ENCODE measurements at regions not wholly inside any gene's neighbourhood (a gene's known extent, or its start where the extent isn't known, plus 50 kb on each side); places are given as distances from the start of the nearest gene placed in this dataset.

DNA sequence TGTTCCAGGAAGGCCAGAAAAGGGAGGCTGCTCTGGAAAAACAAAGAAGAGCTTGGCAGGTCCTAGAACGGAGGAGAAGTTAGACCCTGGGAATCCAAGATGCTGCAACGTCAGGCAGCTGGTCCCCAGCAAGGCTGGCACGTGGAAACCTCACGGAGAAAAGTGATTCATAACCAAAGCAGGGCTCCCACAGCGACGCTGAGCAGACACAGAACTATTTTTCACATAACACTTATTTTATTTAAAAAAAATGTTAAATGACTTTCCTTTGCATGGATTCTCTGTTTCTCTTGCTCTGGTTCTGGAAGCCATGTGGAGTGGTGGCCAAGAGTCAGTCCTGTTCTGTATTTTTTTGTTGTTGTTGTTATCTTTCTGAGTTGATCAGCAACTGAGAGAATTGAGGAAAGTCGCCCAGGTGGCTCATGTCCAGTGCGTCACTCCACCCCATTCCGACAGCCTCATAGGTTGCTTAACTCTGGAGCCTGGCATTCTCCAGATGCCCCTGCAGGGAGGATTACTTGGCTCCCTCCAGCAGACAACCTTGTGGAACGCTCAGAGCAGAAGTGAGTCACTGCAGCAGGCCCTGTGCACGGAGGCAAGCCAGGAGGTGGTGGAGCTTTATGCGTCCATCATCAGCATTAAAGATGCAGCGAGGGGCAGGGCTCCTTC, 229.9 kb upstream of the HDAC4 start:
- no peak for DNase-seq (ENCODE audit: low read depth in 2 of 2)

DNA sequence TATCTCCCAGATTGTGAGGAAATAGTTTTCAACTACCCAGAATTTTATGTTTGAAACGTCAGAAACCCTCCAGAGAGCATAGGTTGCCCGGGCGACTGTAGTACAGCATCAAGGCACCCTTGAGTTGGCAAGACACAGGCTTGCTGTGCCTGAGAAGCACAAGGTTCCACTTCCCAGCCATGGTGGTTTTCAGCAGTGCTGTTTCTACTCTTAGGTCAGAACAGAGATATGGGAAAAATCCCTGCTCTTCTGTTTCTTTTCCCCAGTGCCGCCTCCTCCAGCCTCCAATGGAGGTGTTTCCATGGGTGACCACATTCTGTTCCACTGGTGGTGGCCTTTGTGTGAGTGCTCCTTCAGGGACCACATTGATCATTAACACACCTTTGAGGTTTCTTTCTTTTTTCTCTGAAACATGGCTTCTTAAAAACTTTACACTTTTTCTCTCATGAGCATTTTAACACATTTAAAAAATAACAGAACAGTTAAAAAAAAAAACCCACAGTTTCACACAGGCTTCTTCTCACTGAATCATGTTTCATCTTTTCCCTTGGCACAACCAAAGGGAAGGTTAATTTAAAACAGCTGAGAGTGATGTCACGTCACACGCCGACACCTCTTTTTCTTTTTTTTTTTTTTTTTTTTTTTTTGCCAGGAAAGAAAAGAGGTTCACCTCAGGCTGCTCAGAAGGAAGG, 229.3 kb upstream of the HDAC4 start:
- DNase-seq (ENCODE audit: low read depth in 2 of 2): no peak

DNA sequence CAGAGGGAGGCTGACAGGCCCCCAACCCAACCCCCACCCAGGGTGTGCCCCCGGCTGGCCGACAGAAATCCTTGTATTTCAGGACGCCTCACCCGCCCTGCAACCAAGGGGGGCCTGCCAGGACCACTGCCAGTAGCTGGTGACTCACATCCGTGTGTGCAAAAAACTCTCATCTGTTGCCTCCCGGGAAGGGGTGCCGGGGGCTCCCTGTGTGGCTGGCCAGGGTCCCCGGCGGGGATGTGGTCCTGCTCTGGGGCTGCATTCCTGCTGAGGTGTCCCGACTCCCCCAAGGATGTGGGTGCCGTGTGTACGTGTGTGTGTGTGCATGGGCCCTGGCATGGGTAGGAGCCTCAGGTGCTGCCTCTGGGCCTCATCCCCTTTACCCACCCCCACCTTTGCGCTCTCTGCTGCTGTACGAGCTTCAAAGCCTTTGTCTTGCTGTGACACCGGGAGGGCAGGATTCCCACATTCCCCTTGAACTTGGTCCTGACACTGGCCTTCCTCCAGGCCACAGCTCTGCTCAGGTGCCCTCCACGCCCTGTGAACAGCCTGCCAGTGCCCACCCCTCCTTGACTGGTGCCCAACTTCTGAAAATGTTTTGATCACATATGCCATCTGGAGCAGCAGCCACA, 226.3 kb upstream of the HDAC4 start:
- DNase-seq (ENCODE audit: low read depth in 2 of 2): no peak

GRCh38 chr2:239625971-239626734, 225.3 kb upstream of the HDAC4 start:
- no peak for DNase-seq (ENCODE audit: low read depth in 2 of 2)

- no peak for DNase-seq (ENCODE audit: low read depth in 2 of 2)
These were observed 224.5 kb upstream of the HDAC4 start for GRCh38 chr2:239625156-239625845.

- DNase-seq (ENCODE audit: low read depth in 2 of 2): no peak
These were observed 220.8 kb upstream of the HDAC4 start for GRCh38 chr2:239621611-239622010.

DNA sequence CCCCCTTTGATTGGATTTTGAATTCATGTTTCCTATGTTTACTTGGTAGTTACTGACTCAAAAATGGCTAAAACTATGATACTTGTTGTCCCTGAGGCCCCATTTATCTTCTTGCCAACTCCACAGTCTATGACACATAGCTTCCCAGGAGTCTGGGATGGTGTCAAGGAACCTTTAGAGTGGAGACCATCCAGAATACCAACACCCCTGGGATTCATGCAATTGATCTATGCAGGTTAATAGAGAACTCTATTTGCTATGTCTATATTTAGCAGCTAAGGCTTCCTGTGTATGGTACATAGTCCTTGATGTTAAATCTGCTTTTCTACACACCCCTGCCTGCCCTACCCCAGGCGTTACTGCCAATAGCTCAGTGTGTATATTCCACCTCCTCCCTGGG, 218.5 kb upstream of the HDAC4 start:
- DNase-seq (ENCODE audit: low read depth in 2 of 2): no peak

- no peak for DNase-seq (ENCODE audit: low read depth in 2 of 2)
These were observed 215.9 kb upstream of the HDAC4 start for GRCh38 chr2:239616729-239617128.

GRCh38 chr2:239612133-239612532, 211.3 kb upstream of the HDAC4 start:
- no peak for DNase-seq (ENCODE audit: low read depth in 2 of 2)

GRCh38 chr2:239611222-239611795, 210.5 kb upstream of the HDAC4 start:
- DNase-seq (ENCODE audit: low read depth in 2 of 2): no peak

- no peak for DNase-seq (ENCODE audit: low read depth in 2 of 2)
These were observed 209.8 kb upstream of the HDAC4 start for GRCh38 chr2:239610457-239611221.

DNA sequence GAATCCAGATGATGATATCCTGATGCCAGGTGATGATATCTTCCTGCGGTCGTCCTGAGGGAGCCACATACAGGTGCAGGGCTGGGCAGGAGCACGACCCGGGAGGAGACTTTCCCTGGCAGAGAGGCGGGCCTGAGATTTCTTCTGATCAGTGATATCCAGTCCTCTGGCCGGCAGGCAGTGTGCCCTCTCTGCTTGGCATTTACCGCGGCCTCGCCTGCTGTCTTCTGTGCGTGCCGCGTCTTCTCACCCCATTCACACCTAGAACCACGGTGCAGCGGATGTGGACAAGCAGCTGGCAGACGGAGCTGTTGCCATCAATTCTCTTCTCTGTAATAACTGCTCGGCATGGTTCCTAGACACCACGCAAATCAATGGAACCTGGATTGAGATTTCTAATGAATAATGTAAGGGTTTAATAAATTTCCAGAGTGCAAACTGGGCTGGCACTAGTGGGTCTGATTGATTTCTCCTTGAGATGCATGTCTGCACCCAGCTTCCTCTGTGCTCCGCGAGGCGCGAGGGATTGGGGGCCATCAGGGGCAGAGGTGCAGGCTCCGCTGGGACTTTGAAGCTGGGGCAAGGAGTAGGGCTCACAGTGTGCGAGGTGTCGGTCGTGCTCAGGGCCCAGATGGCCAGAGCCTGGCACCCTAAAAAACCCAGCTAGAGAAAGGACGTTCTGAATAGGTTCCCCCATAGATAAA, 208.9 kb upstream of the HDAC4 start:
- no peak for DNase-seq (ENCODE audit: low read depth in 2 of 2)

DNA sequence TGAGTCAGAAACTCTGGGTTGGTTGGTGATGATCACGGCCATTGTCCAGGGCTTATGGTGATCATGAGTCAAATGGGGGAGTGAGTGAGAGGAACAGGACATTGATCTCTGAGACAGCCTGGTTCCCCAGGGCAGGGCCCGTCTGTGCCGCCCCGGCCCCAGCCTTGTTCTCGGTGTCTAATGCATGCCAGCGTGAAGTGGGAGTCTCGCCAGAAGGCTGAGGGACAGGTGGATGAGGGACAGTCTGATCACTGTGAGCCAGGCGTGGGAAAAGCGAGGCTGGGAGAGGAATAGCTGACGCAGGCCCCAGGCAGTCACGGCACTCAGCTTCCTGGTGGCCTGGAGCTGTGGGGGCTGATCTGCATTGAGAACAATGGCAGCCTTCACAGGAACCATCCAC, 208.3 kb upstream of the HDAC4 start:
- DNase-seq (ENCODE audit: low read depth in 2 of 2): no peak

- no peak for DNase-seq (ENCODE audit: low read depth in 2 of 2)
These were observed 207.9 kb upstream of the HDAC4 start for GRCh38 chr2:239608723-239609122.

DNA sequence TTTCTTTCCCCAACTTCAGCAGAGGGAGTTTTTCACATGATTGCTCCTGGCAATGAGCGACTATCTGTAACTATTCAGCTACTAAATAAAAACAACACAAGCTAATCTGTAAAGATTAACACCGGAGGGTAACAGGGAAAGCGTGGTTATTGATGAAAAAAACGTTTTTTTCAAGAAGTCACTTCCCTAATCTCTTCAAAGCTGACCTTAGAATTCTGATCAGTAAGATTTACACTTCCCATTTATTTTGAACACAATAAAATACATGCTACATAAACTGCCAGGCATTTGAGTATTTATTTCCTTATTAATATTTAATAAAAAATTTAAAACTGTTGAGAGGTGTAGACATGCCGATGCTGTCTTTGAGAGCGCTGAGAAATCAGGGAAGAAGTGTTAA, 207.4 kb upstream of the HDAC4 start:
- no peak for DNase-seq (ENCODE audit: low read depth in 2 of 2)

DNA sequence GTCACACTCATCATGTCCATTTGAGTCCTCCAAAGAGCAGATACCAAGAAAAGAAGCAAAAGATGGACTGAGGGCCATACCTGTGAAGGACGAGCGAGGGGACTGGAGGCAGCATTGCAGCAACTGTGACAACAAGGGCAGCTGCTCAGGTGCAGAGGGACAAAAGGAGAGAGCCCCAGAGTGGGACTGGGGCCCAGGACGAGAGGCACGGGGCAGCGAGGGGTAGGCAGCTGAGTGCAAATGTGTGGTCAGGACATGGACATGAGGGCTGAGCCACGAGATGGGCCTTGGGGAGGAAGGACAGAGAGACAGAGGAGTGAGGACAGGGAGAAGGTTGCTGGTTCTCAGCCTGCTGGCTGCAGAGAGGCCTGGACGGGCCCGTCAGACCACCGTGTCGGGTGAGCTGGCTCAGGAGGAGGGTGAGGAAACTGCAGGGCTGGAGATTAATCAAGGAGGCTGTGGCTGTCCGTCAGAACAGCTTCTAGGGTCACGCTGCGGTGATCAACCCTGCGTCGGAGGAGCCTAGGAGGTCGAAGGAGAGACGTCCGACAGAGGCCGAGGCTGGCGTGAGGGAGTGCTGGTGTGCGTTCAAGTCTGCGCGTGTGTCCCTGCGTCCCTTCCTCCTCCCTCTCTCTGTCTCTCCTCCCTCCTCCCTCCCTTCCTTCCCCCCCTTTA, 206.8 kb upstream of the HDAC4 start:
- DNase-seq (ENCODE audit: low read depth in 2 of 2): no peak

GRCh38 chr2:239606741-239607516, 206.1 kb upstream of the HDAC4 start:
- DNase-seq (ENCODE audit: low read depth in 2 of 2): no peak

- no peak for DNase-seq (ENCODE audit: low read depth in 2 of 2)
These were observed 205.2 kb upstream of the HDAC4 start for GRCh38 chr2:239605976-239606375.

GRCh38 chr2:239605409-239605808, 204.6 kb upstream of the HDAC4 start:
- no peak for DNase-seq (ENCODE audit: low read depth in 2 of 2)
